ENCODE measurements at regions not wholly inside any gene's neighbourhood (a gene's known extent, or its start where the extent isn't known, plus 50 kb on each side); places are given as distances from the start of the nearest gene placed in this dataset.

- Mint-ChIP-seq H3K9me3 (no peaks in the 10 kb centered on the region), H3K4me1 (peaks cover 16% of the 10 kb centered on the region), H3K4me3 (no peak overlapping the region), H3K36me3 (no peaks in the 10 kb centered on the region), H3K27me3 (ENCODE audit: low read depth) (no peaks in the 10 kb centered on the region; the same call in 1 of the 2 replicates), H3K27ac (no peak overlapping the region)
- ATAC-seq = no peak
- no peak for DNase-seq (ENCODE audit: low spot score)
- ChIA-PET CTCF (interaction anchor here (0.6 kb wide), 1 partner anchor 15 kb away, joined by 3 read pairs; no protein-coding TSS in a partner anchor), POLR2A (no interaction called here)
- TF ChIP-seq IRF1 (CRISPR knock-in tag; IDR thresholded peaks at IDR 0.05) (no peak), GRHL2 (CRISPR knock-in tag; IDR thresholded peaks at IDR 0.05; ENCODE audit: insufficient replicate concordance, severe bottlenecking) (no peak), NFATC4 (CRISPR knock-in tag; IDR thresholded peaks at IDR 0.05) (no peak), ZNF263 (CRISPR knock-in tag; IDR thresholded peaks at IDR 0.05; ENCODE audit: low read depth) (no peak), PREB (CRISPR knock-in tag; IDR thresholded peaks at IDR 0.05; ENCODE audit: borderline replicate concordance) (no peak), E2F5 (CRISPR knock-in tag; IDR thresholded peaks at IDR 0.05) (no peak), ZNF219 (CRISPR knock-in tag; IDR thresholded peaks at IDR 0.05; ENCODE audit: borderline replicate concordance) (no peak), AR (CRISPR knock-in tag; IDR thresholded peaks at IDR 0.05) (no peak), KAT7 (CRISPR knock-in tag; IDR thresholded peaks at IDR 0.05; ENCODE audit: borderline replicate concordance) (no peak), MYBL2 (CRISPR knock-in tag; IDR thresholded peaks at IDR 0.05) (no peak), ZNF317 (CRISPR knock-in tag; IDR thresholded peaks at IDR 0.05; ENCODE audit: borderline replicate concordance, low read depth) (no peak), E2F1 (CRISPR knock-in tag; IDR thresholded peaks at IDR 0.05) (no peak), ZNF416 (CRISPR knock-in tag; IDR thresholded peaks at IDR 0.05) (no peak), MAX (CRISPR knock-in tag; IDR thresholded peaks at IDR 0.05) (no peak), STAT6 (CRISPR knock-in tag; conservative IDR thresholded peaks at IDR 0.05; ENCODE audit: low read depth) (no peak), ELF4 (CRISPR knock-in tag; IDR thresholded peaks at IDR 0.05; ENCODE audit: low read depth) (no peak)
- TF ChIP-seq, protein P1, sequence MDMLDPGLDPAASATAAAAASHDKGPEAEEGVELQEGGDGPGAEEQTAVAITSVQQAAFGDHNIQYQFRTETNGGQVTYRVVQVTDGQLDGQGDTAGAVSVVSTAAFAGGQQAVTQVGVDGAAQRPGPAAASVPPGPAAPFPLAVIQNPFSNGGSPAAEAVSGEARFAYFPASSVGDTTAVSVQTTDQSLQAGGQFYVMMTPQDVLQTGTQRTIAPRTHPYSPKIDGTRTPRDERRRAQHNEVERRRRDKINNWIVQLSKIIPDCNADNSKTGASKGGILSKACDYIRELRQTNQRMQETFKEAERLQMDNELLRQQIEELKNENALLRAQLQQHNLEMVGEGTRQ (CRISPR knock-in tag; IDR thresholded peaks at IDR 0.05) = no peak
- TF ChIP-seq, protein P2, sequence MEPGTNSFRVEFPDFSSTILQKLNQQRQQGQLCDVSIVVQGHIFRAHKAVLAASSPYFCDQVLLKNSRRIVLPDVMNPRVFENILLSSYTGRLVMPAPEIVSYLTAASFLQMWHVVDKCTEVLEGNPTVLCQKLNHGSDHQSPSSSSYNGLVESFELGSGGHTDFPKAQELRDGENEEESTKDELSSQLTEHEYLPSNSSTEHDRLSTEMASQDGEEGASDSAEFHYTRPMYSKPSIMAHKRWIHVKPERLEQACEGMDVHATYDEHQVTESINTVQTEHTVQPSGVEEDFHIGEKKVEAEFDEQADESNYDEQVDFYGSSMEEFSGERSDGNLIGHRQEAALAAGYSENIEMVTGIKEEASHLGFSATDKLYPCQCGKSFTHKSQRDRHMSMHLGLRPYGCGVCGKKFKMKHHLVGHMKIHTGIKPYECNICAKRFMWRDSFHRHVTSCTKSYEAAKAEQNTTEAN (CRISPR knock-in tag; IDR thresholded peaks at IDR 0.05) = no peak
- TF ChIP-seq, protein P3, sequence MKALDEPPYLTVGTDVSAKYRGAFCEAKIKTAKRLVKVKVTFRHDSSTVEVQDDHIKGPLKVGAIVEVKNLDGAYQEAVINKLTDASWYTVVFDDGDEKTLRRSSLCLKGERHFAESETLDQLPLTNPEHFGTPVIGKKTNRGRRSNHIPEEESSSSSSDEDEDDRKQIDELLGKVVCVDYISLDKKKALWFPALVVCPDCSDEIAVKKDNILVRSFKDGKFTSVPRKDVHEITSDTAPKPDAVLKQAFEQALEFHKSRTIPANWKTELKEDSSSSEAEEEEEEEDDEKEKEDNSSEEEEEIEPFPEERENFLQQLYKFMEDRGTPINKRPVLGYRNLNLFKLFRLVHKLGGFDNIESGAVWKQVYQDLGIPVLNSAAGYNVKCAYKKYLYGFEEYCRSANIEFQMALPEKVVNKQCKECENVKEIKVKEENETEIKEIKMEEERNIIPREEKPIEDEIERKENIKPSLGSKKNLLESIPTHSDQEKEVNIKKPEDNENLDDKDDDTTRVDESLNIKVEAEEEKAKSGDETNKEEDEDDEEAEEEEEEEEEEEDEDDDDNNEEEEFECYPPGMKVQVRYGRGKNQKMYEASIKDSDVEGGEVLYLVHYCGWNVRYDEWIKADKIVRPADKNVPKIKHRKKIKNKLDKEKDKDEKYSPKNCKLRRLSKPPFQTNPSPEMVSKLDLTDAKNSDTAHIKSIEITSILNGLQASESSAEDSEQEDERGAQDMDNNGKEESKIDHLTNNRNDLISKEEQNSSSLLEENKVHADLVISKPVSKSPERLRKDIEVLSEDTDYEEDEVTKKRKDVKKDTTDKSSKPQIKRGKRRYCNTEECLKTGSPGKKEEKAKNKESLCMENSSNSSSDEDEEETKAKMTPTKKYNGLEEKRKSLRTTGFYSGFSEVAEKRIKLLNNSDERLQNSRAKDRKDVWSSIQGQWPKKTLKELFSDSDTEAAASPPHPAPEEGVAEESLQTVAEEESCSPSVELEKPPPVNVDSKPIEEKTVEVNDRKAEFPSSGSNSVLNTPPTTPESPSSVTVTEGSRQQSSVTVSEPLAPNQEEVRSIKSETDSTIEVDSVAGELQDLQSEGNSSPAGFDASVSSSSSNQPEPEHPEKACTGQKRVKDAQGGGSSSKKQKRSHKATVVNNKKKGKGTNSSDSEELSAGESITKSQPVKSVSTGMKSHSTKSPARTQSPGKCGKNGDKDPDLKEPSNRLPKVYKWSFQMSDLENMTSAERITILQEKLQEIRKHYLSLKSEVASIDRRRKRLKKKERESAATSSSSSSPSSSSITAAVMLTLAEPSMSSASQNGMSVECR (CRISPR knock-in tag; IDR thresholded peaks at IDR 0.05; ENCODE audit: borderline replicate concordance) = no peak
Observed at GRCh38 chr15:99472416-99473145, 93.2 kb upstream of the MEF2A start.

Measured in WTC11 (cell line).